Right lobe of liver (tissue), 6 donors: ENCODE measurements at regions not wholly inside any gene's neighbourhood (a gene's known extent, or its start where the extent isn't known, plus 50 kb on each side); places are given as distances from the start of the nearest gene placed in this dataset.
A peak's percentile ranks its signal among the peaks of the same experiment; 100 is the strongest.

Source experiments
- ATAC-seq, 4 donors: fragments of 200-7000 bp; cut with Tn5 transposase; one replicate each; pipeline ENCODE4 v1.9.1; 2020; ENCODE audit warnings: mild to moderate bottlenecking in 4 of 4, moderate library complexity in 4 of 4
- DNase-seq, 3 donors: peaks; one replicate each; pipeline ENCODE4 v3.0.0-alpha.2; 2020
- H3K27ac ChIP-seq, 3 donors: fragments of 200-600 bp; one replicate each; pipeline ENCODE4 v1.8.0; 2022
- H3K27me3 ChIP-seq, 2 donors: fragments of 200-600 bp; one replicate each; pipeline ENCODE4 v1.8.0; 2022
- H3K36me3 ChIP-seq, 4 donors: fragments of 200-600 bp; sonication (generic) in 1 of 4; one replicate each; pipeline versions ENCODE4 v1.5.1 to v1.8.0; 2017 to 2022; ENCODE audit warnings: control low read depth in 1 of 4
- H3K4me1 ChIP-seq, 4 donors: fragments of 200-600 bp; sonication (generic) in 1 of 4; one replicate each; pipeline versions ENCODE4 v1.5.1 to v1.8.0; 2017 to 2022; ENCODE audit warnings: control low read depth in 1 of 4
- H3K4me3 ChIP-seq, 3 donors: fragments of 200-600 bp; one replicate each; pipeline ENCODE4 v1.8.0; 2022
- H3K9me3 ChIP-seq, 4 donors: fragments of 200-600 bp; sonication (generic) in 1 of 4; one replicate each; pipeline versions ENCODE4 v1.5.1 to v1.8.0; 2017 to 2022; ENCODE audit warnings: control low read depth in 1 of 4
- POLR2A ChIP-seq: fragments of 450-650 bp; IDR thresholded peaks from one replicate; pipeline ENCODE4 v1.6.1; 2017; ENCODE audit warnings: antibody characterized with exemption, mild to moderate bottlenecking
- WGBS: methylation state at CpG from one replicate; pipeline ENCODE4 v1.1.6; 2018; ENCODE audit warnings: low coverage, low lambda C conversion rate; ENCODE audit not compliant: insufficient coverage; ENCODE audit errors: missing lambda C conversion rate; 5-methylcytosine and 5-hydroxymethylcytosine counted together
- intact Hi-C, 2 donors: fragments of 100-400 bp; cut with DNase I; formaldehyde crosslinking; loops; one replicate each; pipeline versions ENCODE4 v1.11.2 to v1.14.1; 2022
- TF ChIP-seq, protein P1 (sequence below), 4 donors: fragments of 200-600 bp in 3 of 4; fragments of 450-650 bp in 1 of 4; IDR thresholded peaks; one replicate each; pipeline versions ENCODE4 v1.5.1 to v1.8.0; 2016 to 2022; ENCODE audit warnings: antibody characterized with exemption in 4 of 4, mild to moderate bottlenecking in 2 of 4
- donor health status: DM: no; HTN: yes; CAD: no.
- donor health status: DM: no; HTN: no; CAD: no.
- donor health status: DM: no; HTN: no; CAD: no.
- donor health status: DM: no; HTN: yes; CAD: no.
- donor health status: DM: no; HTN: yes; CAD: no.

DNA sequence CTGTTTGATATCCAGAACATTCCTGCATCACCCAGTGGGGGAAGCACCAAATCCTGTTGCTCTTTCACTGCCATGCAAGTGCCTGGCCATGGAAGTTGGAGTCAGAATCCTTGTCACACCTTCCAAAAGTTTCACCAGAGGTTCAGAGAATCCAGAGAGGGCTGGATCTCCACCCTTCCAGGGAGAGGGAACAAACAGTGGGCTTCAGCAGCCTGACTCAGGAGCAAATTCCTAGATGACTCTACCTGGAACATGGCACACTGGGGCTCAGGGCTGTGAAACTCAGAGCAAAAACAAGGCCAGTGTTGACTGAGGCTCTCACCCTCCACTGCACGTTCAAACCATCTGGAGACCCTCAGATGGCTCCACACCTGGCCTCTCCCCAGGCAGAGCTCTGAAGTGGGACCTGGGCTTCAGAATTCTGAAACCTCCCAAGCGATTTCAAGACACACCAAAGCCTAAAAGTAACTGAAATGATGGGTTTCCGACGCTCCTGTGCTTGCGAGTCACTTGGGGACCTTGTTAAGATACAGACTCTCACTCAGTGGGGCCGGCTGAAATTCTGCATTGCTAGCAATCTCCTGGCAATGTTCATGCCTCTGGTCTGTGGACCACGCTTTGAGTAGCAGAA lies 205.9 kb downstream of the AUH start:
- no peak overlapping the region for H3K27ac ChIP-seq
- H3K9me3 ChIP-seq = no peaks in the 10 kb centered on the region
- 79% methylated on average over 2 of the region's 7 CpGs for WGBS
- DNase-seq (no peak), ATAC-seq (no peak)
- TF ChIP-seq, protein P1, sequence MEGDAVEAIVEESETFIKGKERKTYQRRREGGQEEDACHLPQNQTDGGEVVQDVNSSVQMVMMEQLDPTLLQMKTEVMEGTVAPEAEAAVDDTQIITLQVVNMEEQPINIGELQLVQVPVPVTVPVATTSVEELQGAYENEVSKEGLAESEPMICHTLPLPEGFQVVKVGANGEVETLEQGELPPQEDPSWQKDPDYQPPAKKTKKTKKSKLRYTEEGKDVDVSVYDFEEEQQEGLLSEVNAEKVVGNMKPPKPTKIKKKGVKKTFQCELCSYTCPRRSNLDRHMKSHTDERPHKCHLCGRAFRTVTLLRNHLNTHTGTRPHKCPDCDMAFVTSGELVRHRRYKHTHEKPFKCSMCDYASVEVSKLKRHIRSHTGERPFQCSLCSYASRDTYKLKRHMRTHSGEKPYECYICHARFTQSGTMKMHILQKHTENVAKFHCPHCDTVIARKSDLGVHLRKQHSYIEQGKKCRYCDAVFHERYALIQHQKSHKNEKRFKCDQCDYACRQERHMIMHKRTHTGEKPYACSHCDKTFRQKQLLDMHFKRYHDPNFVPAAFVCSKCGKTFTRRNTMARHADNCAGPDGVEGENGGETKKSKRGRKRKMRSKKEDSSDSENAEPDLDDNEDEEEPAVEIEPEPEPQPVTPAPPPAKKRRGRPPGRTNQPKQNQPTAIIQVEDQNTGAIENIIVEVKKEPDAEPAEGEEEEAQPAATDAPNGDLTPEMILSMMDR (IDR thresholded peaks at IDR 0.05) = no peak
- no peak for TF ChIP-seq POLR2A
- no peaks in the 10 kb centered on the region for H3K36me3 ChIP-seq
- H3K4me3 ChIP-seq = no peak overlapping the region
- no peaks in the 10 kb centered on the region for H3K27me3 ChIP-seq
- no peaks in the 10 kb centered on the region for H3K4me1 ChIP-seq
- intact Hi-C loops = no loop called here

DNA sequence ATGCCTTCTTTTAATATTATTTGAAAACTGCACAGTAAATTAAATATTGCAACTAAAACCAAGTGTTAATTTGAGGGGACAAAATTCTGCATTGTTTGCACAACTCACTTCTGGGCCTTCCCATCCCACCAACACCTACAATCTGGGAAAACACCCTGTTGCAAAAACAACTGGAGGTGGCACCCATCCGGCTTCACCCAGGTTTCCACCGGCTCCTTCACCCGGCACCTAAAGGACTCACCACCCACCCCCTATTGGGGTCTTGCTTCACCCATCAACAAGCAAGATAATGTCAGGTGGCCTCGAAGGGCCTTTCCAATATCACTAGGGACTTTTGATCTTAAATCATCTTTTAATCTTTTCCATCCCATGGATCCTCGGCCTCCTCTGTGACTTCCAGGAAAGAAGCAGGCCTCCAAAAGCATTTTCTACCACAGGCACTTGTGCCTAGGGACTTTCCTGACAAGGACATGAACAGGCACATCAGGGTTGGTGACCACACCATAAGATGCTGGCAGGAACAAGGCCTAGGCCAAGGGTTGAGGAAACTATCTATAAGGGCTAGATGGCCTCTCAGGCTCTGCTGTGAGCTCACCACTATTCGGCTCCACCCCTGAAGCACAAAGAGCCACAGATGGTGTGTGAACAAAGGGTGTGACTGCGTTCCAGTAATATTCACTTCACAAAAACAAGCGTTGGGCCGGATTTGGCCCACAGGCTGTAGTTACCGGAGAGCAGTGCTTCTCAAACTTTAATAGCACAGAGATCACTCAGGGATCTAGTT lies 205.1 kb downstream of the AUH start:
- ATAC-seq = peak in 1 of 4 donors; percentile 19

DNA sequence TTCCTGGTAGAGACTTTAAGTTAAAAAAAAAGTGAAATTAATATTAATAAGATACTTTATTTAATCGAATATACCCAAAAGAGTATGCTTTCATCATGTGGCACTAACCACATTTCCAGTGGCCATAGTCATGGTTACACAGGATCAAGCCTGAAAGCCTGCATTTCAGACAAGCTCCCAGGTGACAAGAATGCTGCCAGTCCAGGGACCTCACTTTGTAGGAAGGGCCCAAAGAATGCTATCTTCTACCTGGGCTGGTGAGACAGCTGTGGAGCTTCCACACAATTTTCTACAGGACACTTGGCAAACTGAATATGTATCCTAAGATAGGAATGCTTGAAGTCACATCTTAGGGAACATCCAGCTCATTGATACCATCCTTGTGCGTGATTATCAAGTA lies 203.8 kb downstream of the AUH start:
- Histone ChIP-seq H3K4me1 (no peaks in the 10 kb centered on the region), H3K9me3 (no peaks in the 10 kb centered on the region), H3K36me3 (no peaks in the 10 kb centered on the region), H3K27ac (no peak overlapping the region), H3K27me3 (no peaks in the 10 kb centered on the region), H3K4me3 (no peak overlapping the region)
- ATAC-seq (no peak), DNase-seq (no peak)
- TF ChIP-seq, protein P1 (IDR thresholded peaks at IDR 0.05) = no peak
- TF ChIP-seq POLR2A = no peak
- intact Hi-C loops = no loop called here
- WGBS = 83% methylated on average over 2 of the region's 2 CpGs

More for the DNA sequence above, 205.1 kb downstream of the AUH start:
- no peaks in the 10 kb centered on the region for H3K27me3 ChIP-seq
- H3K9me3 ChIP-seq = no peaks in the 10 kb centered on the region
- WGBS = 82% methylated on average over 7 of the region's 10 CpGs
- no peaks in the 10 kb centered on the region for H3K36me3 ChIP-seq
- H3K4me1 ChIP-seq = no peaks in the 10 kb centered on the region
- DNase-seq = no peak
- H3K27ac ChIP-seq = no peak overlapping the region
- TF ChIP-seq POLR2A = no peak
- TF ChIP-seq, protein P1 (IDR thresholded peaks at IDR 0.05) = no peak
- intact Hi-C loops = no loop called here
- H3K4me3 ChIP-seq = no peak overlapping the region

GRCh38 chr9:91158286-91158685 lies 203.4 kb downstream of the AUH start:
- Histone ChIP-seq H3K27me3 (no peaks in the 10 kb centered on the region), H3K4me3 (no peak overlapping the region), H3K4me1 (no peaks in the 10 kb centered on the region), H3K9me3 (no peaks in the 10 kb centered on the region), H3K36me3 (no peaks in the 10 kb centered on the region), H3K27ac (no peak overlapping the region)
- no peak for DNase-seq
- TF ChIP-seq, protein P1 (IDR thresholded peaks at IDR 0.05) = no peak
- no peak for TF ChIP-seq POLR2A
- WGBS = 73% methylated on average over 4 of the region's 6 CpGs
- ATAC-seq = no peak
- intact Hi-C loops = no loop called here
